Choroid plexus epithelial cell (primary cell): ENCODE measurements at regions not wholly inside any gene's neighbourhood (a gene's known extent, or its start where the extent isn't known, plus 50 kb on each side); places are given as distances from the start of the nearest gene placed in this dataset.

ENCODE experiments used
- DNase-seq: peaks from one replicate; pipeline ENCODE4 v3.0.0-alpha.2; 2010; ENCODE audit warnings: low read depth
- H3K4me3 ChIP-seq: 2 replicates; pipeline ENCODE4 v1.5.1; 2011; ENCODE audit warnings: low read depth, mild to moderate bottlenecking, control low read depth, low read length, moderate library complexity
- TF ChIP-seq, protein P1 (sequence below): conservative IDR thresholded peaks from 2 replicates; pipeline ENCODE4 v1.5.1; 2011; ENCODE audit warnings: low read depth, mild to moderate bottlenecking, control low read depth, inconsistent platforms, low read length, moderate library complexity

GRCh38 chr9:71524996-71525580 is 243.2 kb downstream of the CEMIP2 start:
- H3K4me3 ChIP-seq, result no peak overlapping the region
- no peak for DNase-seq

DNA sequence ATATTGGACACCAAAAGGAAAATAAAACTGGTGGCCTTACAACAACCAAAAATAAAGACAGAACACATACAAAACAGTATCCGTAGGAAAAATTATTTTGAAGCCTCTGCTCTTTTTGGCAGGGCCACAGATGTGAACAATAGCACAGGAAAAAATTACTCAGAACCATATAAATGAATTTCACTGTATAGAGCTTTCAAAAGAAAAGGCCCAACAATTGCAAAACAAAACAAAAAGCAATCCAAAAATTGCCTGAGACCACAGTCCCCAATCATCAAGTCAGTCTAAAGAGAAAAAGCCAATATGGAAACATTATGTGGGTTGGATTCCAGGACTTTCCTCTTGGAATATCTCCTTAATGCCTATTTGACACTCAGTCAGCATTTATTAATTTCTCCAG is 243.8 kb downstream of the CEMIP2 start:
- no peak for DNase-seq
- H3K4me3 ChIP-seq, result no peak overlapping the region
- TF ChIP-seq, protein P1, sequence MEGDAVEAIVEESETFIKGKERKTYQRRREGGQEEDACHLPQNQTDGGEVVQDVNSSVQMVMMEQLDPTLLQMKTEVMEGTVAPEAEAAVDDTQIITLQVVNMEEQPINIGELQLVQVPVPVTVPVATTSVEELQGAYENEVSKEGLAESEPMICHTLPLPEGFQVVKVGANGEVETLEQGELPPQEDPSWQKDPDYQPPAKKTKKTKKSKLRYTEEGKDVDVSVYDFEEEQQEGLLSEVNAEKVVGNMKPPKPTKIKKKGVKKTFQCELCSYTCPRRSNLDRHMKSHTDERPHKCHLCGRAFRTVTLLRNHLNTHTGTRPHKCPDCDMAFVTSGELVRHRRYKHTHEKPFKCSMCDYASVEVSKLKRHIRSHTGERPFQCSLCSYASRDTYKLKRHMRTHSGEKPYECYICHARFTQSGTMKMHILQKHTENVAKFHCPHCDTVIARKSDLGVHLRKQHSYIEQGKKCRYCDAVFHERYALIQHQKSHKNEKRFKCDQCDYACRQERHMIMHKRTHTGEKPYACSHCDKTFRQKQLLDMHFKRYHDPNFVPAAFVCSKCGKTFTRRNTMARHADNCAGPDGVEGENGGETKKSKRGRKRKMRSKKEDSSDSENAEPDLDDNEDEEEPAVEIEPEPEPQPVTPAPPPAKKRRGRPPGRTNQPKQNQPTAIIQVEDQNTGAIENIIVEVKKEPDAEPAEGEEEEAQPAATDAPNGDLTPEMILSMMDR, result no peak

More at GRCh38 chr9:71524996-71525580, 243.2 kb downstream of the CEMIP2 start:
- TF ChIP-seq, protein P1, result no peak

DNA sequence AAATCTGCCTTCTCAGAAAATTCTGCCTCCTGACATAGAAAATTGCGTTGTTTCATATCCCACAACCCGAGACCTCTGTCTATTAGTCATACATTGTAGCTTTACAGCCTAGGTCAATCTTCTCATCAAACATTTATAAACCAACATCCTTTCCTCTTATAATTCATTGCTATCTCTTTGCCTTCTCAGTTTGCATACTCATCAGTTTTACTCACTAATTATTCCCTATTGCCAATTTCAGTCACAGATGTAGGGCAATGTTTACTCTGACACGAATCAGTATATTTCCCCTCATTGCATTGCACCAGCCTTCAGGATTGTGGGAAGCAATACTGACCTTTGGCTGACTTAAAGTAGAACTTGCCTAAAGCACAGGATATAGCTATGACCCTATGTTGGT is 247.2 kb downstream of the CEMIP2 start:
- H3K4me3 ChIP-seq, result no peak overlapping the region
- DNase-seq, result no peak
- TF ChIP-seq, protein P1, result no peak

DNA sequence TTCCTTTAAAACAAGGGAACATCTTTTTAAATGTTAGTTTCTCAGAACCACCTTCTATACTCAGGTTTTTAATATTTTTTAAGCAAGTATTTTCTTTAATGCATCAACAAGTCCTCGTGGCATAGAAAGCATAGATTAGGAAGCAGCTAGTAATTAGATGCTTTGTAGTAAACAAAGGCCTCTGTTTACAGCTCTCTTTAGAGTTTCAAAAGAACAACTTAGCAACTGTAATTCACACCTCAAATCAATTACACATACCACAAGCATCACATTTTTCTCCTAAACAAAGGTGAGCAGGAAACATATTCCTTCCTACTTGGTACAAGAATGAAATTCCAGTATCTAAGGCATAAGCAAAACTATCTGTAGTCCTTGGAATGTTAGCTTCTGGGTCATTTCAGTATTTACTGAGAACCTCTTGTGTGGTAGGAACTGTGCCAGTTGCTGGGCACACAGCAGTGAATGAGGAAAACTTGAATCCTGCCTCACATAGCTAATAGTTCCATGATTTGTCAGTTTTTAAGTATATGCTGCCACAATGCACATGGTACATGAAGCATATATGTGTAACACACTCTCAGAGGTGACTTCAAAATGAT is 249.1 kb downstream of the CEMIP2 start:
- TF ChIP-seq, protein P1, result no peak
- no peak for DNase-seq
- H3K4me3 ChIP-seq, result no peak overlapping the region

DNA sequence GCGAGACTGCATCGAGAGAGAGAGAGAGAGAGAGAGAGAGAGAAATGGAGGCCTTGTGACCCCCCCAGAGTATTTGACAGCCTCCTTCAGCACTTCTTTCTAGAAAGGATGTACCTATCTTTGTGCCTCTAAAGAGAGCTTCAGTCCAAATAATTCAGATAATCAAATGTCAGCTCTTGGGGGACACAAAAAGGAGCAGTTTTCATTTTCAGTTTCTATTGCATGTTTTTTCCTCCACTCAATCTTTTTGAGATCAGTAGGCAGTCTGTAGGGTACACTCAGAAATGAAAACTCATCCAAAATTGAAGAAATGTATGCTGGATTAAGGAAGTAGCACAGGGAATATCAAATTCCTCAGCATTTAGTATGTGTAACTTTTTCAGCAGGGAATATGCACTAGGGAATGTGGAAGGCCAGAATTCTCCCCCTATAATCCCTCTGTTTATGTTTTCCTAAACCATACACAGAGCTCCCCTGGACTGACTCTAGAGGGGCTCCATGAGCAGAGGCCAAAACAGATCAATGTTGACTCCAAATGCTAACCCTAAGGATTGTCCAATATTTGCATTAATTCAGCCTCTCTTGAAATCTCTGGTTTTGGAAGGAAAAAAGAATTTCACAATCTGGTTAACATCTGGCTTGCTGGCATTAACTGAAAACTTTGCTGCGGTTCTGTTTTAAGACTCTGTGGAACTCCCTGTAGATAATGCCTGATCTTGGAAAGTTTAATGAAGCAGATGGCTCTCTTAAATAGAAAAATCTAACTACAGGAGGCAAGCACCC is 250.1 kb downstream of the CEMIP2 start:
- DNase-seq, result peak; percentile 2
- H3K4me3 ChIP-seq, result no peak overlapping the region
- TF ChIP-seq, protein P1, result no peak

- TF ChIP-seq, protein P1, result no peak
- H3K4me3 ChIP-seq, result no peak overlapping the region
- DNase-seq, result peak; percentile 9
These were observed 252.7 kb downstream of the CEMIP2 start for GRCh38 chr9:71515626-71516025.
